Loucy (cell line): ENCODE measurements at regions not wholly inside any gene's neighbourhood (a gene's known extent, or its start where the extent isn't known, plus 50 kb on each side); places are given as distances from the start of the nearest gene placed in this dataset.

Experiments used
- CTCF ChIP-seq: fragments of 200-600 bp; sonication (generic); conservative IDR thresholded peaks from 2 replicates; pipeline ENCODE4 v1.5.1; 2014; ENCODE audit warnings: mild to moderate bottlenecking, antibody characterized with exemption, low read length
- EZH2phosphoT487 ChIP-seq: fragments of 200-600 bp; IDR thresholded peaks from 2 replicates; pipeline ENCODE4 v1.6.1; 2018; ENCODE audit warnings: antibody characterized with exemption, mild to moderate bottlenecking, moderate library complexity, borderline replicate concordance

GRCh38 chr7:25828468-25828867 is 323.5 kb upstream of the NFE2L3 start:
- TF ChIP-seq CTCF (no peak), EZH2phosphoT487 (no peak)
